ENCODE measurements at regions not wholly inside any gene's neighbourhood (a gene's known extent, or its start where the extent isn't known, plus 50 kb on each side); places are given as distances from the start of the nearest gene placed in this dataset.

DNA sequence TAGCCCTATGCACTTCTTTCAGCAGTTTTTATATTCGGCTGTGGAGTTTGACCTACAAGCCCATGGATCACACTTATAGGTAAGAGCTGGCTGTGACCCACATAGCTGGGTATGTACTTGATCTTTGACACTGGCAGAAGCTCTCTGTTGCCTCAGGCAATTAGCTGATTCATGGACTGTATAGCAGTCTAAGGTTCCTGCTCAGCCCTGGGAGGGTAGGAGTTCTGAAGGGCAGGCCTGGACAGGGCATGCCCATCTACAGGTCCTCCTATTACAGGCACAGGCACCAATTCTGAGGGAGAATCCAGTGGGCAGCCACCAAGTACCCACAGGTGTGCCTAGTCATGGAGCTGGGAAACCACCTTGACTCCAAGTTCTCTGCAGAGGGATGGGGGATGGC, 301.8 kb upstream of the GALNT5 start:
- peaks cover 17% of the 10 kb centered on the region for H3K36me3 Mint-ChIP-seq
- DNase-seq (ENCODE audit: low spot score) (no peak), ATAC-seq (no peak)
- peaks cover 26% of the 10 kb centered on the region for H3K9me3 Mint-ChIP-seq
- no peak overlapping the region for H3K4me3 Mint-ChIP-seq
- TF ChIP-seq ZNF423 (CRISPR knock-in tag; IDR thresholded peaks at IDR 0.05), result no peak
- TF ChIP-seq ETV6 (CRISPR knock-in tag; IDR thresholded peaks at IDR 0.05), result no peak
- TF ChIP-seq MXD4 (CRISPR knock-in tag; IDR thresholded peaks at IDR 0.05; ENCODE audit: borderline replicate concordance), result no peak
- TF ChIP-seq ESRRA (CRISPR knock-in tag; IDR thresholded peaks at IDR 0.05; ENCODE audit: borderline replicate concordance), result no peak
- no peak for TF ChIP-seq ZNF138 (CRISPR knock-in tag; conservative IDR thresholded peaks at IDR 0.05)
- H3K27ac Mint-ChIP-seq, result no peak overlapping the region
- ChIA-PET POLR2A (no interaction called here), CTCF (no interaction called here)
- H3K27me3 Mint-ChIP-seq (ENCODE audit: low read depth), result no peaks in the 10 kb centered on the region
- no peaks in the 10 kb centered on the region for H3K4me1 Mint-ChIP-seq

DNA sequence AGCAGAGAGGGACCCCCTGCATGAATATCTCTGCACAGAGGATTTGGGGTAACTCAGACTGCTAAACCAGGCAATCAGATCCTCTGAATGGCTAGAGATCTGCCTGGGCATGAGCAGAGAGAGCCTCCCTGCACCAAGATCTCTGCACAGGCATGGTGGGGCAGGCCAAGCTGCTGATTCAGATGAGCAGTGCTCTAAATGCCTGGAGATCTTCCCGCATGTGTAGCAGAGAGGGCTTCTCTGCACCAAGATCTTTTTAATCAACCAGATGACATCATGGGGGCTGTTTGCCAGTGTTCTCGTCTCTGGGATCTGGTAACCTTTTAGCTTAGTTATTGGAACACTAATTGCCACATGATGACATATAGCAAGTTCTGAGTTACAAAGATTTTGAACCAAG, 301.3 kb upstream of the GALNT5 start:
- no peak for DNase-seq (ENCODE audit: low spot score)
- no peak overlapping the region for H3K4me3 Mint-ChIP-seq
- ChIA-PET CTCF (no interaction called here), POLR2A (no interaction called here)
- TF ChIP-seq, protein P1, sequence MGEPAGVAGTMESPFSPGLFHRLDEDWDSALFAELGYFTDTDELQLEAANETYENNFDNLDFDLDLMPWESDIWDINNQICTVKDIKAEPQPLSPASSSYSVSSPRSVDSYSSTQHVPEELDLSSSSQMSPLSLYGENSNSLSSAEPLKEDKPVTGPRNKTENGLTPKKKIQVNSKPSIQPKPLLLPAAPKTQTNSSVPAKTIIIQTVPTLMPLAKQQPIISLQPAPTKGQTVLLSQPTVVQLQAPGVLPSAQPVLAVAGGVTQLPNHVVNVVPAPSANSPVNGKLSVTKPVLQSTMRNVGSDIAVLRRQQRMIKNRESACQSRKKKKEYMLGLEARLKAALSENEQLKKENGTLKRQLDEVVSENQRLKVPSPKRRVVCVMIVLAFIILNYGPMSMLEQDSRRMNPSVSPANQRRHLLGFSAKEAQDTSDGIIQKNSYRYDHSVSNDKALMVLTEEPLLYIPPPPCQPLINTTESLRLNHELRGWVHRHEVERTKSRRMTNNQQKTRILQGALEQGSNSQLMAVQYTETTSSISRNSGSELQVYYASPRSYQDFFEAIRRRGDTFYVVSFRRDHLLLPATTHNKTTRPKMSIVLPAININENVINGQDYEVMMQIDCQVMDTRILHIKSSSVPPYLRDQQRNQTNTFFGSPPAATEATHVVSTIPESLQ (CRISPR knock-in tag; IDR thresholded peaks at IDR 0.05), result no peak
- TF ChIP-seq EMX1 (CRISPR knock-in tag; IDR thresholded peaks at IDR 0.05) (no peak), TEAD1 (CRISPR knock-in tag; IDR thresholded peaks at IDR 0.05) (no peak), OVOL2 (CRISPR knock-in tag; IDR thresholded peaks at IDR 0.05; ENCODE audit: borderline replicate concordance) (no peak)
- TF ChIP-seq, protein P2, sequence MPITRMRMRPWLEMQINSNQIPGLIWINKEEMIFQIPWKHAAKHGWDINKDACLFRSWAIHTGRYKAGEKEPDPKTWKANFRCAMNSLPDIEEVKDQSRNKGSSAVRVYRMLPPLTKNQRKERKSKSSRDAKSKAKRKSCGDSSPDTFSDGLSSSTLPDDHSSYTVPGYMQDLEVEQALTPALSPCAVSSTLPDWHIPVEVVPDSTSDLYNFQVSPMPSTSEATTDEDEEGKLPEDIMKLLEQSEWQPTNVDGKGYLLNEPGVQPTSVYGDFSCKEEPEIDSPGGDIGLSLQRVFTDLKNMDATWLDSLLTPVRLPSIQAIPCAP (CRISPR knock-in tag; IDR thresholded peaks at IDR 0.05), result no peak
- TF ChIP-seq, protein P3, sequence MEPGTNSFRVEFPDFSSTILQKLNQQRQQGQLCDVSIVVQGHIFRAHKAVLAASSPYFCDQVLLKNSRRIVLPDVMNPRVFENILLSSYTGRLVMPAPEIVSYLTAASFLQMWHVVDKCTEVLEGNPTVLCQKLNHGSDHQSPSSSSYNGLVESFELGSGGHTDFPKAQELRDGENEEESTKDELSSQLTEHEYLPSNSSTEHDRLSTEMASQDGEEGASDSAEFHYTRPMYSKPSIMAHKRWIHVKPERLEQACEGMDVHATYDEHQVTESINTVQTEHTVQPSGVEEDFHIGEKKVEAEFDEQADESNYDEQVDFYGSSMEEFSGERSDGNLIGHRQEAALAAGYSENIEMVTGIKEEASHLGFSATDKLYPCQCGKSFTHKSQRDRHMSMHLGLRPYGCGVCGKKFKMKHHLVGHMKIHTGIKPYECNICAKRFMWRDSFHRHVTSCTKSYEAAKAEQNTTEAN (CRISPR knock-in tag; IDR thresholded peaks at IDR 0.05), result no peak
- TF ChIP-seq, protein P4, sequence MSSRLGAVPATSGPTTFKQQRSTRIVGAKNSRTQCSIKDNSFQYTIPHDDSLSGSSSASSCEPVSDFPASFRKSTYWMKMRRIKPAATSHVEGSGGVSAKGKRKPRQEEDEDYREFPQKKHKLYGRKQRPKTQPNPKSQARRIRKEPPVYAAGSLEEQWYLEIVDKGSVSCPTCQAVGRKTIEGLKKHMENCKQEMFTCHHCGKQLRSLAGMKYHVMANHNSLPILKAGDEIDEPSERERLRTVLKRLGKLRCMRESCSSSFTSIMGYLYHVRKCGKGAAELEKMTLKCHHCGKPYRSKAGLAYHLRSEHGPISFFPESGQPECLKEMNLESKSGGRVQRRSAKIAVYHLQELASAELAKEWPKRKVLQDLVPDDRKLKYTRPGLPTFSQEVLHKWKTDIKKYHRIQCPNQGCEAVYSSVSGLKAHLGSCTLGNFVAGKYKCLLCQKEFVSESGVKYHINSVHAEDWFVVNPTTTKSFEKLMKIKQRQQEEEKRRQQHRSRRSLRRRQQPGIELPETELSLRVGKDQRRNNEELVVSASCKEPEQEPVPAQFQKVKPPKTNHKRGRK (CRISPR knock-in tag; IDR thresholded peaks at IDR 0.05; ENCODE audit: borderline replicate concordance), result no peak
- peaks cover 17% of the 10 kb centered on the region for H3K36me3 Mint-ChIP-seq
- no peaks in the 10 kb centered on the region for H3K27me3 Mint-ChIP-seq (ENCODE audit: low read depth)
- H3K4me1 Mint-ChIP-seq, result no peaks in the 10 kb centered on the region
- H3K27ac Mint-ChIP-seq, result no peak overlapping the region
- ATAC-seq, result no peak
- H3K9me3 Mint-ChIP-seq, result peaks cover 25% of the 10 kb centered on the region

DNA sequence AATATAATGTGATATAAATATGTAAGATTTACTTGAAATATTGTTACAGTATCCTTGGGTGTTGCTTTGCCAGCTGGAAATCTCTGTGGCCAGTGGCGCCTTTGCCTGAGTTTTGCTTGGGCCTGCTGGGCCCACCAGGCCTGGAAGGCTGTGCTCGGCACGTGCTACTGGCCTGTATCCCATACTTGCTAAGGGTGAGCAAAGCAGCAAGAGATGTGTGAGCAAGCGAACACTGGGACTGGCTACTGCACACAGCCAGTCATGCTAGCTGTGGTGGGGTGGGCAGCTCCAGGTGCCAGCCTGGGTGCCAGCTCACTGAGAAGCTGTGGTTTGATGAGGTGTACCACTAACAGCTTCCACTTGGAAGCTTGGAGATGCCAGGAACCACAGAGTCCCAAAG, 299.1 kb upstream of the GALNT5 start:
- no peak for TF ChIP-seq ZBTB21 (CRISPR knock-in tag; IDR thresholded peaks at IDR 0.05; ENCODE audit: borderline replicate concordance)
- no peak for TF ChIP-seq PRRX2 (CRISPR knock-in tag; IDR thresholded peaks at IDR 0.05)
- no peak for TF ChIP-seq FOXP1 (CRISPR knock-in tag; IDR thresholded peaks at IDR 0.05; ENCODE audit: borderline replicate concordance)
- TF ChIP-seq, protein P5, sequence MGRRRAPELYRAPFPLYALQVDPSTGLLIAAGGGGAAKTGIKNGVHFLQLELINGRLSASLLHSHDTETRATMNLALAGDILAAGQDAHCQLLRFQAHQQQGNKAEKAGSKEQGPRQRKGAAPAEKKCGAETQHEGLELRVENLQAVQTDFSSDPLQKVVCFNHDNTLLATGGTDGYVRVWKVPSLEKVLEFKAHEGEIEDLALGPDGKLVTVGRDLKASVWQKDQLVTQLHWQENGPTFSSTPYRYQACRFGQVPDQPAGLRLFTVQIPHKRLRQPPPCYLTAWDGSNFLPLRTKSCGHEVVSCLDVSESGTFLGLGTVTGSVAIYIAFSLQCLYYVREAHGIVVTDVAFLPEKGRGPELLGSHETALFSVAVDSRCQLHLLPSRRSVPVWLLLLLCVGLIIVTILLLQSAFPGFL (CRISPR knock-in tag; IDR thresholded peaks at IDR 0.05; ENCODE audit: borderline replicate concordance), result no peak
- Mint-ChIP-seq H3K4me3 (no peak overlapping the region), H3K27me3 (ENCODE audit: low read depth) (no peaks in the 10 kb centered on the region), H3K36me3 (peaks cover 14% of the 10 kb centered on the region), H3K4me1 (no peaks in the 10 kb centered on the region), H3K9me3 (peaks cover 17% of the 10 kb centered on the region), H3K27ac (no peak overlapping the region)
- ChIA-PET CTCF (no interaction called here), POLR2A (no interaction called here)
- DNase-seq (ENCODE audit: low spot score) (no peak), ATAC-seq (no peak)
